NB4 (cell line): ENCODE measurements at regions not wholly inside any gene's neighbourhood (a gene's known extent, or its start where the extent isn't known, plus 50 kb on each side); places are given as distances from the start of the nearest gene placed in this dataset.
A peak's percentile ranks its signal among the peaks of the same experiment; 100 is the strongest.

Source experiments
- CTCF ChIP-seq: IDR thresholded peaks from one replicate; pipeline ENCODE4 v1.5.1; 2012; ENCODE audit warnings: low read depth, low read length
- POLR2A ChIP-seq: IDR thresholded peaks from 2 replicates; pipeline ENCODE4 v1.6.1; 2011; ENCODE audit warnings: mild to moderate bottlenecking; ENCODE audit not compliant: insufficient read length; ENCODE audit errors: extremely low read depth

- TF ChIP-seq POLR2A (no peak), CTCF (peak; percentile 11)
These were observed 437.1 kb upstream of the TLE4 start for GRCh38 chr9:79134654-79135053.
